ENCODE measurements at regions not wholly inside any gene's neighbourhood (a gene's known extent, or its start where the extent isn't known, plus 50 kb on each side); places are given as distances from the start of the nearest gene placed in this dataset.
"Not testable (repeated sequence)": the region's sequence is repeated elsewhere in the genome, so short reads cannot be mapped to it uniquely, and the experiment has no call there.

DNA sequence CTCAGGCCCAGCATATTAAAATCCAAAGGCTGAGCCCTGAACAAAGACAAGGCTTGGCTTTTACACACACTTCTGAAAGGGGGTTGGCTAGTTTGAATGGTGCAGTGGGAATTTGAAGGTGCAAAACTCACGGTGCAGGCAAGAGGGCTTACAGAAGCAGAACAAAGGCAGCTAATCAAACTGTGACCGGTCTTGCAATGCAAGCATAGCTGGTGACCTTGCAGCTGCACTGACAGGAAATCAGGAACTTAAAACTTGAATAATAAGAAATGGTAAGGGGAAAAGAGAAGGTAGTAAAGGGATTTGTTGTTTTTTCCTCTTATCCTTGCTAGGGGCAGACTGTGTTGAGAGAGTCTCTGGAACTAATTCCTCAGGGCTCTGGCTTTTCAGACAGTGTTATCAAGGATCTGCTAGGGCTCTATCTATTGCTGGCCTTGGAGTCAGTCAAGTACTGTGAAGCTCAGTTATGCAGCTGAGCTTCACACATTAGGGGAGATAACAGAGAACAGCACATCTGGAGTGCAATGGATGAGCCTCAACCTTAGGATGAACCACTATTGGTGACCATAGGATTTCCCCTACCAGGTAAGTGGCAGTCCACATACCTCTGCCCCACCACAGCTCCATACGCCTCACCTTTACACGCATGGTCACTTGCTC is 97.6 kb downstream of the PPIAL4G start:
- intact Hi-C loops (cut with DNase I, micrococcal nuclease) = no loop called here
- Mint-ChIP-seq H3K36me3 (ENCODE audit: low read depth) (no peaks in the 10 kb centered on the region), H3K4me3 (no peak overlapping the region), H3K4me1 (peaks cover 35% of the 10 kb centered on the region), H3K27ac (peak overlapping the region; percentile 26), H3K27me3 (no peaks in the 10 kb centered on the region), H3K9me3 (ENCODE audit: low read depth) (no peaks in the 10 kb centered on the region)
- no peak for ATAC-seq
- POLR2A ChIA-PET = interaction anchor here (0.8 kb wide), 1 partner anchor 17 kb away, joined by 4 read pairs; no protein-coding TSS in a partner anchor
- CTCF ChIA-PET = interaction anchor here (1.1 to 1.3 kb wide), 2 partner anchors 11 to 13 kb away, joined by 5 to 6 read pairs; no protein-coding TSS in a partner anchor
- no peak for DNase-seq

- no peak overlapping the region for H3K4me3 Mint-ChIP-seq
- H3K4me1 Mint-ChIP-seq = peaks cover 32% of the 10 kb centered on the region
- no peak for ATAC-seq
- intact Hi-C loops (cut with DNase I, micrococcal nuclease) = no loop called here
- H3K9me3 Mint-ChIP-seq (ENCODE audit: low read depth) = no peaks in the 10 kb centered on the region
- CTCF ChIA-PET = interaction anchor here (1.3 kb wide), 1 partner anchor 27 kb away, joined by 4 read pairs; no protein-coding TSS in a partner anchor
- H3K36me3 Mint-ChIP-seq (ENCODE audit: low read depth) = no peaks in the 10 kb centered on the region
- no peak overlapping the region for H3K27ac Mint-ChIP-seq
- H3K27me3 Mint-ChIP-seq = no peaks in the 10 kb centered on the region
- DNase-seq = no peak
- POLR2A ChIA-PET = interaction anchor here (0.6 kb wide), 1 partner anchor 12 kb away, joined by 3 read pairs; no protein-coding TSS in a partner anchor
Observed at GRCh38 chr1:148383966-148384365, 99.1 kb downstream of the PPIAL4G start.

DNA sequence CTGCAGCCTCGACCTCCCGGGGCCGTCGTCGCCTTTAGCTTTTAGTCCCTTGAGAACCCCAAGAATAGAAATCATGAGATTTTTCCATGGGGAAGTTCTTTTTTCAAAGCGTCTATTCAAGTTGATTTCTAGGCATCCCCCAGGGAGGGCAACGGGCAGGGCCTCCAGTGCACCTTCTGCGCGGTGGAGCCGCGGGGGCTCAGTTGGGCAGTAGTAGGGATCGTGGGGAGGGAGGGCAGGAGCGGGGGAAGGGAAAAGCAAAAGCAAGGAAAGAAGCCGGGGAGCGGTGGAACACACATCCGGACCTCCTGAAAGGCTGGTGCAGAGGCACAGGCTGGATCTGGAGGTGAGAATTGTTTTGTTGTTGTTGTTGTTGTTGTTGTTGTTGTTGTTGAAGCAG is 103.4 kb downstream of the PPIAL4G start:
- intact Hi-C loops (cut with DNase I, micrococcal nuclease) = loop anchor here in 1 of 2 experiments (2.0 to 10.0 kb wide), 2 partner anchors 51 to 145 kb away; no protein-coding TSS in a partner anchor
- CTCF ChIA-PET = no interaction called here

DNA sequence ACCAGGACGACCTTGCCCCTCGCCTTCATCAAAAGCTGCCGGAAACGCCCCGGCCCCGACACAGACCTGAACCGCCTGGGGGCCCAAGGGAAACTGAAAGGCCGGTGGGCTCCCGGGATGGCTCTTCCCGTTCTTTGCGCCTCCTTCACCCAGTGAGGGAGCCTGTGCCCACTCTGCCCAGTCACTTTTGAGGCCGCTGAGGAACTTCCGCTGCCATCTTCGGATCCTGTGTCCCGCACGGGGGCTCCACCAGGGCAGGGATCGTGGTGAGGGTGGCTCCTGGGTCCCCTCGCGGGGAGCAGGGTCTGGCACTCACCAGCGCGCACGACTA is 104.0 kb downstream of the PPIAL4G start:
- ChIA-PET POLR2A (no interaction called here), CTCF (no interaction called here)
- intact Hi-C loops (cut with DNase I, micrococcal nuclease) = loop anchor here in 1 of 2 experiments (2.0 to 10.0 kb wide), 2 partner anchors 52 to 146 kb away; no protein-coding TSS in a partner anchor
- Mint-ChIP-seq H3K36me3 (ENCODE audit: low read depth) (no peaks in the 10 kb centered on the region), H3K9me3 (ENCODE audit: low read depth) (no peaks in the 10 kb centered on the region), H3K27me3 (no peaks in the 10 kb centered on the region), H3K4me3 (peak overlapping the region; percentile 8), H3K27ac (no peak overlapping the region), H3K4me1 (peaks cover 15% of the 10 kb centered on the region)
- no peak for ATAC-seq
- DNase-seq = no peak

More for the DNA sequence above, 103.4 kb downstream of the PPIAL4G start:
- Mint-ChIP-seq H3K4me1 (peaks cover 15% of the 10 kb centered on the region), H3K9me3 (ENCODE audit: low read depth) (no peaks in the 10 kb centered on the region), H3K4me3 (no peak overlapping the region), H3K27me3 (no peaks in the 10 kb centered on the region), H3K36me3 (ENCODE audit: low read depth) (no peaks in the 10 kb centered on the region), H3K27ac (no peak overlapping the region)
- no peak for DNase-seq
- POLR2A ChIA-PET = no interaction called here
- ATAC-seq = no peak

- H3K36me3 Mint-ChIP-seq (ENCODE audit: low read depth); CTCF ChIA-PET: not testable (repeated sequence)
Observed at GRCh38 chr1:148377992-148378391, 105.1 kb downstream of the PPIAL4G start.

GRCh38 chr1:148377045-148377444 is 106.1 kb downstream of the PPIAL4G start:
- H3K36me3 Mint-ChIP-seq (ENCODE audit: low read depth); H3K4me3 Mint-ChIP-seq; DNase-seq; H3K9me3 Mint-ChIP-seq (ENCODE audit: low read depth); H3K27me3 Mint-ChIP-seq; CTCF ChIA-PET; POLR2A ChIA-PET; H3K27ac Mint-ChIP-seq; ATAC-seq: not testable (repeated sequence)
- peaks cover 33% of the 10 kb centered on the region for H3K4me1 Mint-ChIP-seq
- intact Hi-C loops (cut with DNase I, micrococcal nuclease) = loop anchor here in 1 of 2 experiments (10.0 kb wide), 1 partner anchor 148 kb away; no protein-coding TSS in a partner anchor

More at GRCh38 chr1:148377992-148378391, 105.1 kb downstream of the PPIAL4G start:
- H3K27ac Mint-ChIP-seq; DNase-seq; H3K4me3 Mint-ChIP-seq; H3K27me3 Mint-ChIP-seq; ATAC-seq; H3K9me3 Mint-ChIP-seq (ENCODE audit: low read depth): not testable (repeated sequence)
- intact Hi-C loops (cut with DNase I, micrococcal nuclease) = loop anchor here in 1 of 2 experiments (2.0 to 10.0 kb wide), 2 partner anchors 53 to 147 kb away; no protein-coding TSS in a partner anchor
- H3K4me1 Mint-ChIP-seq = peaks cover 23% of the 10 kb centered on the region
- POLR2A ChIA-PET = interaction anchor here (0.6 kb wide), 1 partner anchor 44 kb away, joined by 5 read pairs; no protein-coding TSS in a partner anchor

DNA sequence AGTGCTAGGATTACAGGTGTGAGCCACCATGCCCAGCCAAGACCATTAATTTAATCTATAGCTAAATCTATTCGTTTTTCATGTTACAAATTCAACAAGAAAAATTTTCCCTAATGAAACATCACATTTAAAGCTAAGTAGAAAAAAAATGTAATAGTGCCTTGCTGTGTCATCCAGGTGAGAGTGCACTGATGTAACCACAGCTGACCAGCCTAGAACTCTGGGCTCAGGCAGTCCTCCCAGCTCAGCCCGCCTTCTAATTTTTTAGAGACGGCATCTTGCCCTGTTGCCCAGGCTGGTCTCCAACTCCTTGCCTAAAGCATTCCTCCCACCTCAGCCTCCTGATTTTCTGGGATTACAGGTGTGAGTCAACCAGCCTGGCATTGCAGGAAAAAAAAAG is 109.0 kb downstream of the PPIAL4G start:
- DNase-seq = no peak

GRCh38 chr1:148373192-148373925 is 109.7 kb downstream of the PPIAL4G start:
- POLR2A ChIA-PET = interaction anchor here (0.6 to 4.3 kb wide), 8 partner anchors 13 to 150 kb away, joined by 3 to 40 read pairs (median 8); no protein-coding TSS in a partner anchor
- ATAC-seq (no peak), DNase-seq (no peak)
- CTCF ChIA-PET = interaction anchor here (1.1 to 2.0 kb wide), 4 partner anchors 12 to 25 kb away, joined by 3 to 7 read pairs (median 6); no protein-coding TSS in a partner anchor
- intact Hi-C loops (cut with DNase I, micrococcal nuclease) = loop anchor here (1.0 to 10.0 kb wide), 3 partner anchors 15 to 151 kb away; no protein-coding TSS in a partner anchor
- H3K27ac Mint-ChIP-seq = peak overlapping the region; percentile 99
- peak overlapping the region; percentile 53 for H3K4me3 Mint-ChIP-seq
- H3K9me3 Mint-ChIP-seq (ENCODE audit: low read depth) = no peaks in the 10 kb centered on the region
- no peaks in the 10 kb centered on the region for H3K36me3 Mint-ChIP-seq (ENCODE audit: low read depth)
- H3K27me3 Mint-ChIP-seq = no peaks in the 10 kb centered on the region
- H3K4me1 Mint-ChIP-seq = peaks cover 48% of the 10 kb centered on the region

More for the DNA sequence above, 109.0 kb downstream of the PPIAL4G start:
- H3K27me3 Mint-ChIP-seq = no peaks in the 10 kb centered on the region
- no peak for ATAC-seq
- H3K27ac Mint-ChIP-seq = peak overlapping the region; percentile 77
- ChIA-PET CTCF (interaction anchor here (1.3 to 2.0 kb wide), 2 partner anchors 11 to 15 kb away, joined by 5 to 7 read pairs; no protein-coding TSS in a partner anchor), POLR2A (interaction anchor here (0.6 to 4.3 kb wide), 4 partner anchors 13 to 40 kb away, joined by 3 to 40 read pairs (median 14); no protein-coding TSS in a partner anchor)
- intact Hi-C loops (cut with DNase I, micrococcal nuclease) = loop anchor here in 1 of 2 experiments (10.0 kb wide), 1 partner anchor 151 kb away; no protein-coding TSS in a partner anchor
- H3K4me1 Mint-ChIP-seq = peaks cover 48% of the 10 kb centered on the region
- H3K4me3 Mint-ChIP-seq = no peak overlapping the region
- H3K9me3 Mint-ChIP-seq (ENCODE audit: low read depth) = no peaks in the 10 kb centered on the region
- no peaks in the 10 kb centered on the region for H3K36me3 Mint-ChIP-seq (ENCODE audit: low read depth)

- no peaks in the 10 kb centered on the region for H3K9me3 Mint-ChIP-seq (ENCODE audit: low read depth)
- H3K27me3 Mint-ChIP-seq = no peaks in the 10 kb centered on the region
- peak overlapping the region; percentile 53 for H3K4me3 Mint-ChIP-seq
- ChIA-PET POLR2A (interaction anchor here (1.5 to 4.3 kb wide), 5 partner anchors 16 to 150 kb away, joined by 8 to 40 read pairs (median 12); no protein-coding TSS in a partner anchor), CTCF (interaction anchor here (0.6 to 2.0 kb wide), 7 partner anchors 9 to 41 kb away, joined by 3 to 7 read pairs (median 4); no protein-coding TSS in a partner anchor)
- H3K36me3 Mint-ChIP-seq (ENCODE audit: low read depth) = no peaks in the 10 kb centered on the region
- peak; percentile 72 for DNase-seq
- peak overlapping the region; percentile 99 for H3K27ac Mint-ChIP-seq
- intact Hi-C loops (cut with DNase I, micrococcal nuclease) = loop anchor here (1.0 to 10.0 kb wide), 5 partner anchors 9 to 152 kb away; no protein-coding TSS in a partner anchor
- H3K4me1 Mint-ChIP-seq = peaks cover 48% of the 10 kb centered on the region
- peak; percentile 77 for ATAC-seq
Observed at GRCh38 chr1:148372731-148373130, 110.4 kb downstream of the PPIAL4G start.

- ChIA-PET CTCF (interaction anchor here (0.6 to 1.9 kb wide), 10 partner anchors 8 to 43 kb away, joined by 3 to 6 read pairs (median 4); no protein-coding TSS in a partner anchor), POLR2A (interaction anchor here (1.5 to 4.3 kb wide), 5 partner anchors 16 to 151 kb away, joined by 8 to 40 read pairs (median 12); no protein-coding TSS in a partner anchor)
- Mint-ChIP-seq H3K27ac (peak overlapping the region; percentile 99), H3K4me3 (peak overlapping the region; percentile 53), H3K4me1 (peaks cover 48% of the 10 kb centered on the region)
- H3K9me3 Mint-ChIP-seq (ENCODE audit: low read depth); H3K27me3 Mint-ChIP-seq; DNase-seq; H3K36me3 Mint-ChIP-seq (ENCODE audit: low read depth): not testable (repeated sequence)
- ATAC-seq = peak; percentile 3
- intact Hi-C loops (cut with DNase I, micrococcal nuclease) = loop anchor here (1.0 to 10.0 kb wide), 5 partner anchors 9 to 153 kb away; no protein-coding TSS in a partner anchor
Observed at GRCh38 chr1:148372051-148372726, 110.9 kb downstream of the PPIAL4G start.
